Left colon (tissue), 2 donors: ENCODE measurements at regions not wholly inside any gene's neighbourhood (a gene's known extent, or its start where the extent isn't known, plus 50 kb on each side); places are given as distances from the start of the nearest gene placed in this dataset.
"Not testable (repeated sequence)": the region's sequence is repeated elsewhere in the genome, so short reads cannot be mapped to it uniquely, and the experiment has no call there.

Experiments used
- ATAC-seq: fragments of 200-7000 bp; cut with Tn5 transposase; one replicate; pipeline ENCODE4 v1.9.1; 2020; ENCODE audit warnings: mild to moderate bottlenecking, moderate library complexity
- DNase-seq, 2 donors: peaks; one replicate each; pipeline ENCODE4 v3.0.0-alpha.2; 2020
- intact Hi-C, 2 donors: fragments of 100-400 bp; cut with DNase I in 1 of 2; cut with micrococcal nuclease in 1 of 2; formaldehyde crosslinking; loops; one replicate each; pipeline versions ENCODE4 v1.11.2 to v1.14.0; 2022; cut with DNase I, micrococcal nuclease
- donor health status: DM: no; HTN: no; CAD: no.
- donor health status: DM: yes; HTN: yes; CAD: no.

GRCh38 chr3:177831361-177831760, 634.1 kb upstream of the TBL1XR1 start:
- intact Hi-C loops, result no loop called here
- ATAC-seq (no peak), DNase-seq (no peak)

- no peak for ATAC-seq
- no peak for DNase-seq
- intact Hi-C loops, result no loop called here
Measured at GRCh38 chr3:177832880-177833279, 635.6 kb upstream of the TBL1XR1 start.

DNA sequence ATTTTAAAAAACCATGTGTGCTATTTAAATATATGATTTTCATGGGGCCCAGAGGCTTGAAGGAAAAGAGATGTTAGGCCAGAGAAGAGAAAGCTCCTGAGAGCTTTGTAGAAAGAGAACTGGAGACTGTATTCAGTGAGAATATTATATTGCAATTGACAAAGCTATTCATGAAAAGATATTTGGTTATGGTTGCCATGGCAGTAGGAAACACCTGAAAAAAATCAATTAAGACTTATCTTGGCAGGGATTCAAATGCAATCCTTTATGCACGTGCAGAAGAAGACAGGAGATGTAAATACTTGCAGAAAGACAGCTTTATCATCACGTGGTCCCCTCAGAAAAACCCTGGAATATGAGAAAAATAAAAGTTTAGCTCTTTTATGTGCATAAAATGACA, 636.0 kb upstream of the TBL1XR1 start:
- DNase-seq, result no peak
- no peak for ATAC-seq
- intact Hi-C loops, result no loop called here

DNA sequence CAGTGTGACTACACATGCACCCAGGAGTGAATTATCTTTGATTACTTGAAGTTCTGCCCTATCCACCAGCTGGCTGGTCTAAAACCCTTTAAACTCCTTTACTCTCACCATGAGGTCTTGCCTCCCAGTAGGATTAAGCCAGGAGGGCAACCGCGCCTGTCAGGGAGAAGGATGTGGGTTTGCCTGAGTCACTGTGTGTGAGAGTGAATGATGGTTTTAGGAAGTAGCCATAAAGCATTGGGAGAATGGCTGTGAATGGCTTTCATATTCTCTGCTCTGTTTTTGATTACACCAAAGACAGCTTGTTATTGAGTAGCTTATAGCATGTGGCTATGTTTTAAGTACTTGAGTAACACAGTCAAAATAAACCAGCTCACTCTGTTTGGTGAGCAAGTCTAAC, 637.7 kb upstream of the TBL1XR1 start:
- intact Hi-C loops, result no loop called here
- ATAC-seq (no peak), DNase-seq (no peak)

- DNase-seq (no peak), ATAC-seq (no peak)
- intact Hi-C loops, result no loop called here
Measured at GRCh38 chr3:177835917-177836316, 638.6 kb upstream of the TBL1XR1 start.

- DNase-seq, result no peak
- ATAC-seq, result no peak
- intact Hi-C loops, result no loop called here
Measured at GRCh38 chr3:177836671-177837070, 639.4 kb upstream of the TBL1XR1 start.

DNA sequence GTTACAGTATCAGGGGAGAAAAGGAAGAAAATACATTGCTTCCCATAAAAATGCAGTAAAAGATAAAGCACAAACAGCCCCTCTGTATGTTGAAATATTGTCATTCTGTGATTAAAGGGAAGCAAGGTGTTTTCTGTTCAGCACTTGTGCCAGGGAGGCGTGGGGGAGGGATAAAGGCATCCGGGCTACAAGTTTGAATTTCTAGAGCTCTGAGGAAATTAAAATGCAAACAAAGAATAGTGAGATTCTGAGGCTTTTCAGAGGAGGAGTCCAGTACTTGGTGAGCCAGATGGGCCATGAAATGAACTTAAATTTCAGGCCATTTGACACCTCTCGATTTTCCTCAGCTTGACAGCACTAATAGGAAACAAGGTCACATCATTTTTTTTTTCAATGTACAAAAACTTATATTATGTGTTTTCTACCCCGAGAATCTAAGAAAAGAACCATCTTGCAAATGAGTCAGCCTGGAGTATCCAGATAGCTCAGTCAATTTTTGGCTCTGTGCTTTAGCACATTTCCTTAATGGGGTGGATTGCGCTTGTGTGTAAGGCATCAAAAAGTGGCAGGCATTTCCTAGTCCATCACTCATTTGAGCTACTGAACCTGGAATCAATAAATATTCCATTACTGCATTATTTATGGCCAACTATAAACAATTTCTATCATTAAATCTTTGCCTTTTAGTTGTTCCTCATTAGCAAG, 640.8 kb upstream of the TBL1XR1 start:
- ATAC-seq (no peak), DNase-seq (no peak)
- intact Hi-C loops, result no loop called here

DNA sequence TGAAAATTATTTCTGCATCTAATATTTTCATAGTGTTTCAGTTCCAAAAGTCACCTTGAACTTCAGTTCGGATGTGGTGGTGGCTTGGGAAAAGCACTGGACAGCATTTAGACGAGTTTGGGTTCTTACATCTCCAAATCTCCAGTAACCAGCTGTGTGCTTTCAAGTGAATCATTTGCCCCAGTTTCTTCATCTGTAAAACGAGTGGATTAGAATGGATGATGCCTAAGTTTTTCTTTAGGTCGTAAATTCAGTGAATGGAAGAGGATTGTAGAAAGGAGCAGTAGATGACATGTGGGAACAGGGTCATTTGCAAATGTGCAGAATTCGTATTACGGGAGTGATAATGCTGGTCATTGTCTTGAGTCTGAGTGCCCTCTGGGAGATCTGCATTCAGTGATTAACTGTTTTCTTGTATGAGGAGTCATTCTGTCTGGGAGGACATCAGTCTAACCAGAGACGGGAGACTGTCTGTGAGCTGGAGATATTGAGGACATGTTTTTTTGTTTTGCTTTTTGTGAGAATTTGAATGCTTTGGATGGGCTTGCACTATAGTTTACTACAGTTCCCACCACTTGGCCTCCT, 641.6 kb upstream of the TBL1XR1 start:
- ATAC-seq (no peak), DNase-seq (no peak)
- intact Hi-C loops, result no loop called here

GRCh38 chr3:177842302-177842701, 645.0 kb upstream of the TBL1XR1 start:
- DNase-seq (no peak), ATAC-seq (no peak)
- intact Hi-C loops, result no loop called here

- no peak for DNase-seq
- intact Hi-C loops, result no loop called here
- ATAC-seq, result no peak
Measured at GRCh38 chr3:177842743-177843734, 645.8 kb upstream of the TBL1XR1 start.

- ATAC-seq (peak; percentile 90), DNase-seq (no peak)
- intact Hi-C loops, result no loop called here
Measured at GRCh38 chr3:177852001-177852807, 654.9 kb upstream of the TBL1XR1 start.

GRCh38 chr3:177855021-177855420, 657.7 kb upstream of the TBL1XR1 start:
- ATAC-seq (no peak), DNase-seq (no peak)
- intact Hi-C loops, result no loop called here

DNA sequence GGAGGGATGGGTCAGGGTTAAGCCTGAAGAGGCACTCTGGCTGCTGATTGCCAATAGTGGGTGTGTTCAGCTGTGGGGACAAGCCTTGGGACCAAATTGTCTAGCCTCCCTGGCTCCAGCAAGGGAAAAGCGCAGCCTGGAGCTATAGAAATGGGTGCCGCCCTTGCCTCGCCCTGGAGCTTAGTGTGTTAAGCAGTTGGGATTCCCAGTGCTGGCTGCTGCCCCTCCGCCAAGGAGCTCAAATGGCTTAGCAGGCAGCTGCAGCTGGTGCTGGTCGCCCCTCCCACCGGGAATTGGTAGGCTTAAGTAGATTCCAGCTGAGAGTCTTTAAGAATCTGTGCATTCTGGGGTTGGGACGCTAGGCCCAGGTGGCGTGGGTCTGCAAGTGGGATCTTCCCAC, 662.9 kb upstream of the TBL1XR1 start:
- no peak for ATAC-seq
- intact Hi-C loops, result no loop called here
- no peak for DNase-seq

DNA sequence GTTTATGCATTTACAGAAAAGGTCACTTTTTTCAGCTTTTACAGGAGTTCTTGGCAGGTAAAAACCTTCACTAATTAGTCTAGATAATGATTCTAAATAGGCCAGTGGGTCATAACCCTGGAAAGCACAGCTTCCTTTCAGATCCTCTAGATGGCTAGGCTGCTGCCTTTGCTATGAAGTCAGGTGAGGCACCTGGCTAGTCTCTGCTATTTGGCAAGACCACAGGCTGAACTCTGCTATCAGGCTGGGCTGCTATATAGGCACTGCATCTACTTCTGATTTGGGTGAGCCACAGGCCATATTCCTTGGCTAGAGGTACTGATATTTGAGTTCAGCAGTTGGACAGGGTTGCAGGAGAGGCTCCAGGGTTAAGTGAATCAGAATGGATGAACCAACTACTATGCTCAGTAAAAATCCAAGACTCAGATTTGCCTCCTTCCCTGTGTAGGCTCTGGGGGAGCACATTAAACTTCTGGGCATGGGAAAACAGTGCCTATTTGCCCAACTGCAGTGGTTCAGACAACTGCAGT, 665.7 kb upstream of the TBL1XR1 start:
- no peak for DNase-seq

DNA sequence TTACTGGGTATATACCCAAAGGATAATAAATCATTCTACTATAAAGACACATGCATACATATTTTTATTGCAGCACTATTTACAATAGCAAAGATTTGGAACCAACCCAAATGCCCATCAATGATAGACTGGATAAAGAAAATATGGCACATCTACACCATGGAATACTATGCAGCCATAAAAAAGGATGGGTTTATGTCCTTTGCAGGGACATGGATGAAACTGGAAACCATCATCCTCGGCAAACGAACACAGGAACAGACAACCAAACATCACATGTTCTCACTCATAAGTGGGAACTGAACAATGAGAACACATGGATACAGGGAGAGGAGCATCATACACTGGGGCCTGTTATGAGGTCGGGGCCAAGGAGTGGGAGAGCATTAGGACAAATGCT, 665.0 kb upstream of the KCNMB2 start:
- intact Hi-C loops, ATAC-seq, DNase-seq: not testable (repeated sequence)

More for the DNA sequence above, 665.7 kb upstream of the TBL1XR1 start:
- ATAC-seq, result no peak
- intact Hi-C loops, result no loop called here

DNA sequence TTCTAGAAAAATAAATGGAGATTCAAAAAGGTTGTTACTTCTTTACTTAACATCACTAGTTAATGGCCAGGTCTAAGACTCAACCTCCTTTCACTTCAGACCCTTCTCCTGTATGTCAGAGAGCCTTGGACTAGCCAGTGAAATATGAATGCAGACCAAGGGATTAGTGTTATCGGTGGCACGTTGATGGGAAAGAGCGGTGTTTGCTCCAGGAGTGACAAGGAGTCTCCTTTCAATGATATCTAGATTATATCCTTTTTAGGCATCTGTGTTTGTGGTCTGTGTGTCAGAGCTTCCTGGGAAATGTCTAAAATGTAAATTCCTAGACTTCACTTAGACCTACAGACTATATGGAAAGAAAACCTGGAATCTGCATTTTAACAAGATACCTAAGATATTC, 658.0 kb upstream of the KCNMB2 start:
- ATAC-seq, result no peak
- intact Hi-C loops, result no loop called here

DNA sequence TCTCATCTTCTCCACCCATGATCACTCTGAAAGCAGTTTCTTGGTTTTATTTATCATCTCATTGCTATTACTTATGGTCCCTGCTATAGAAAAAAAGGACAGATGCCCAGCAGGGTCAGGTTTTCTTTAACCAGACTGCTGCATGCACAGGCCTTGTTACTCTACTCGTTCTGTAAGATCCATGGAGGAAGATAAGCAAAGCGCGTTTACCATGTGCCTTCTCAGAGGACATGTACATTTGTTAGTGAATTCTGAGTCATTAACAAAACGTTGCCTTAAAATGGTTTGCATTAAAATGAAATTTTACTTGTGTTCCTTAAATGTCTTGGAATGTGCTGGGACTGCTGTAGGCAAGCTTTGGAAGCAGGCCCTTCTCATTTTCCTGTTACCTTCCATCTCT, 657.3 kb upstream of the KCNMB2 start:
- DNase-seq, result no peak
- ATAC-seq, result no peak
- intact Hi-C loops, result no loop called here

More for the DNA sequence above, 658.0 kb upstream of the KCNMB2 start:
- DNase-seq, result no peak

- ATAC-seq (no peak), DNase-seq (no peak)
- intact Hi-C loops, result no loop called here
Measured at GRCh38 chr3:177881351-177881750, 654.9 kb upstream of the KCNMB2 start.

GRCh38 chr3:177882124-177882648, 654.0 kb upstream of the KCNMB2 start:
- no peak for ATAC-seq
- no peak for DNase-seq
- intact Hi-C loops, result no loop called here
